Transverse colon (tissue), 4 donors: ENCODE measurements at regions not wholly inside any gene's neighbourhood (a gene's known extent, or its start where the extent isn't known, plus 50 kb on each side); places are given as distances from the start of the nearest gene placed in this dataset.

Experiments used
- POLR2AphosphoS5 ChIP-seq, 3 donors: sonication (generic); formaldehyde crosslinking; IDR thresholded peaks; one replicate each; pipeline ENCODE4 v1.6.1; 2016; ENCODE audit warnings: antibody characterized with exemption in 3 of 3
- TF ChIP-seq, protein P1 (sequence below), 5 experiments: fragments of 200-600 bp in 3 of 5; fragments of 450-650 bp in 2 of 5; sonication (generic) in 3 of 5; IDR thresholded peaks; 1 replicate in 2 of 5; 2 replicates in 3 of 5; pipeline ENCODE4 v1.5.1; 2016 to 2017; ENCODE audit warnings: antibody characterized with exemption in 5 of 5, inconsistent platforms in 3 of 5, mild to moderate bottlenecking in 2 of 5, moderate library complexity in 1 of 5

DNA sequence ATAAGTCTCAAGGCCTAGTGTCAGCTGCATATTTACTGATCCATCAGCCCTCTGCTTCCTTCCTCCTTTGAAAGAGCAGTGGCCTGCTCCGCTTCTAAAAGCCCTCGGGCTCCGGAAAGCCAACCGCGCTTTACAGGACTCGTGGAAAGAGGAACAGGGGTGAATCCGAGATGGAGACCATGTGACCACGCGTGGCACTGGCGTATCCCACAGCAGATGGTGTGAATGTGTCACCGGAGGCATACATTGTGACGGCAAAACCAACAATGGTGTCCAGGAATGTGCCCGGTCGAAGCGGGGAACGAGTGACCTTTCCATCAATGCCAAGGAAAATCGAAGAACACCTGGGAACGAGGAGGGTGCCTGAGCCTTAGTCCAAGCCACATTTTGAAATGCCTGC lies 484.6 kb downstream of the SPATA31A7 start:
- TF ChIP-seq, protein P1, sequence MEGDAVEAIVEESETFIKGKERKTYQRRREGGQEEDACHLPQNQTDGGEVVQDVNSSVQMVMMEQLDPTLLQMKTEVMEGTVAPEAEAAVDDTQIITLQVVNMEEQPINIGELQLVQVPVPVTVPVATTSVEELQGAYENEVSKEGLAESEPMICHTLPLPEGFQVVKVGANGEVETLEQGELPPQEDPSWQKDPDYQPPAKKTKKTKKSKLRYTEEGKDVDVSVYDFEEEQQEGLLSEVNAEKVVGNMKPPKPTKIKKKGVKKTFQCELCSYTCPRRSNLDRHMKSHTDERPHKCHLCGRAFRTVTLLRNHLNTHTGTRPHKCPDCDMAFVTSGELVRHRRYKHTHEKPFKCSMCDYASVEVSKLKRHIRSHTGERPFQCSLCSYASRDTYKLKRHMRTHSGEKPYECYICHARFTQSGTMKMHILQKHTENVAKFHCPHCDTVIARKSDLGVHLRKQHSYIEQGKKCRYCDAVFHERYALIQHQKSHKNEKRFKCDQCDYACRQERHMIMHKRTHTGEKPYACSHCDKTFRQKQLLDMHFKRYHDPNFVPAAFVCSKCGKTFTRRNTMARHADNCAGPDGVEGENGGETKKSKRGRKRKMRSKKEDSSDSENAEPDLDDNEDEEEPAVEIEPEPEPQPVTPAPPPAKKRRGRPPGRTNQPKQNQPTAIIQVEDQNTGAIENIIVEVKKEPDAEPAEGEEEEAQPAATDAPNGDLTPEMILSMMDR (IDR thresholded peaks at IDR 0.05) = no peak
- TF ChIP-seq POLR2AphosphoS5 (IDR thresholded peaks at IDR 0.05) = no peak
